HEK293T (cell line): ENCODE measurements at regions not wholly inside any gene's neighbourhood (a gene's known extent, or its start where the extent isn't known, plus 50 kb on each side); places are given as distances from the start of the nearest gene placed in this dataset.

ENCODE experiments used
- CTCF ChIA-PET: fragments of 350-600 bp; formaldehyde crosslinking; extraction: SDS; loops from one replicate; lab custom pipeline; 2021; ENCODE audit warnings: antibody characterized with exemption, inconsistent platforms; lab: Yijun Ruan, JAX
- POLR2A ChIA-PET: fragments of 350-600 bp; formaldehyde crosslinking; extraction: SDS; loops from one replicate; lab custom pipeline; 2020; ENCODE audit warnings: antibody characterized with exemption, inconsistent platforms; lab: Yijun Ruan, JAX
- DNase-seq: peaks from one replicate; pipeline ENCODE4 v3.0.0; 2012; ENCODE audit warnings: mixed read lengths; ENCODE audit errors: extremely low spot score
- ARNT ChIP-seq: fragments of 450-650 bp; IDR thresholded peaks from 2 replicates; pipeline ENCODE4 v1.6.1; 2017; ENCODE audit warnings: mild to moderate bottlenecking
- BHLHE40 ChIP-seq: fragments of 450-650 bp; IDR thresholded peaks from 2 replicates; pipeline ENCODE4 v1.6.1; 2016; ENCODE audit warnings: mild to moderate bottlenecking, moderate library complexity, borderline replicate concordance
- CTBP1 ChIP-seq: fragments of 450-650 bp; IDR thresholded peaks from 2 replicates; pipeline ENCODE4 v1.6.1; 2016; ENCODE audit warnings: borderline replicate concordance
- ELF4 ChIP-seq: fragments of 450-650 bp; IDR thresholded peaks from 2 replicates; pipeline ENCODE4 v1.6.1; 2017; ENCODE audit warnings: antibody characterized with exemption
- FOXA1 ChIP-seq: fragments of 450-650 bp; IDR thresholded peaks from 2 replicates; pipeline ENCODE4 v1.6.1; 2016; ENCODE audit warnings: mild to moderate bottlenecking
- FOXK2 ChIP-seq: fragments of 450-650 bp; IDR thresholded peaks from 2 replicates; pipeline ENCODE4 v1.6.1; 2016; ENCODE audit warnings: mild to moderate bottlenecking
- FOXM1 ChIP-seq: fragments of 450-650 bp; IDR thresholded peaks from 2 replicates; pipeline ENCODE4 v1.6.1; 2017; ENCODE audit warnings: mild to moderate bottlenecking, borderline replicate concordance
- HDGF ChIP-seq: fragments of 450-650 bp; IDR thresholded peaks from 2 replicates; pipeline ENCODE4 v1.6.1; 2017; ENCODE audit warnings: antibody characterized with exemption, borderline replicate concordance
- L3MBTL2 ChIP-seq: fragments of 450-650 bp; conservative IDR thresholded peaks from 2 replicates; pipeline ENCODE4 v1.6.1; 2016; ENCODE audit warnings: mild to moderate bottlenecking
- LEF1 ChIP-seq: fragments of 450-650 bp; IDR thresholded peaks from 2 replicates; pipeline ENCODE4 v1.6.1; 2017; ENCODE audit warnings: mild to moderate bottlenecking, borderline replicate concordance
- NFRKB ChIP-seq: fragments of 450-650 bp; IDR thresholded peaks from 2 replicates; pipeline ENCODE4 v1.6.1; 2016; ENCODE audit warnings: mild to moderate bottlenecking, moderate library complexity
- SP1 ChIP-seq: fragments of 450-650 bp; IDR thresholded peaks from 2 replicates; pipeline ENCODE4 v1.6.1; 2017
- SUZ12 ChIP-seq: fragments of 450-650 bp; IDR thresholded peaks from 2 replicates; pipeline ENCODE4 v1.6.1; 2016; ENCODE audit warnings: mild to moderate bottlenecking
- TARDBP ChIP-seq: fragments of 450-650 bp; IDR thresholded peaks from 2 replicates; pipeline ENCODE4 v1.6.1; 2016
- ZNF384 ChIP-seq: fragments of 450-650 bp; IDR thresholded peaks from 2 replicates; pipeline ENCODE4 v1.6.1; 2016
- TF ChIP-seq, protein P1 (sequence below): fragments of 450-650 bp; IDR thresholded peaks from 2 replicates; pipeline ENCODE4 v1.6.1; 2016

DNA sequence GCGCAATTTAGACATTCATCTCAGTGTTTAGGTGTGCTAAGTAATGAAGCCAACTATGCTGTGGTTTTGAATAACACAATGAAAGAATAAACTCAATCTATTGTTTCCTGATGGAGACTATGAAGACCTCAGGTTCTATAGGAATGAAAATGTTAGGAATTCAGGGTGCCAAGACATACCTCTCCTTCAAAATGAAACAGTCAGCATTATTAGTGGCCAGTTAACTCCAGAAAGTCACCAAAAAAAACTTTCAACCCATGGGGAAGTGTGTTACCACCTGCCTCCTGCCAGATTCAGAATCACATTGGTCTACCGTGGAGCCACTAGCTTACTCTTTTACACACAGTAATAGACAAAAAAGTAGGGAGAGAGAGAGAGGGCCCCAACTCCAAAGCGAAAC, 352.9 kb downstream of the GABRG1 start:
- TF ChIP-seq SP1: no peak
- TF ChIP-seq, protein P1, sequence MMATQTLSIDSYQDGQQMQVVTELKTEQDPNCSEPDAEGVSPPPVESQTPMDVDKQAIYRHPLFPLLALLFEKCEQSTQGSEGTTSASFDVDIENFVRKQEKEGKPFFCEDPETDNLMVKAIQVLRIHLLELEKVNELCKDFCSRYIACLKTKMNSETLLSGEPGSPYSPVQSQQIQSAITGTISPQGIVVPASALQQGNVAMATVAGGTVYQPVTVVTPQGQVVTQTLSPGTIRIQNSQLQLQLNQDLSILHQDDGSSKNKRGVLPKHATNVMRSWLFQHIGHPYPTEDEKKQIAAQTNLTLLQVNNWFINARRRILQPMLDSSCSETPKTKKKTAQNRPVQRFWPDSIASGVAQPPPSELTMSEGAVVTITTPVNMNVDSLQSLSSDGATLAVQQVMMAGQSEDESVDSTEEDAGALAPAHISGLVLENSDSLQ: no peak
- no peak for TF ChIP-seq SUZ12
- DNase-seq: no peak
- ChIA-PET CTCF (no interaction called here), POLR2A (no interaction called here)

DNA sequence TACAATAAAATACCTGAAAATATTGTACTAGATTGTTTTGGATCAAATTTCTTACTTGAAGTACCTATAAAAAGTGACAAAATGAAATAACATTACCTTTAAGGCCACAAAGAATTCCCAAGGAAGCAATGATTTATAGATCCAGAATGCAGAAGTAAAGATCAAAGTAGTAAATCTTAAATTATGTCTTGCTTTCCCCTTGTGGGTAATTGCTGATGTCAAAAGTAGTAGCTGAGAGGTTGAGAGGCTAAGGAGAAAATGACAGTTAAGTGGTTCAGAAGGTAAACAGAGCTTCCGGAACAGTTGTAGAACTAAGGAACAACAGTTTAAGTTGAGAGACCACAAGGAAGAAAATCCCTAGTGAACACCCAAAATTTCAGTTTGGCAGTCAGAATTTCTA, 358.3 kb downstream of the GABRG1 start:
- CTCF ChIA-PET: no interaction called here
- POLR2A ChIA-PET: no interaction called here
- TF ChIP-seq FOXK2 (no peak), ARNT (no peak), NFRKB (no peak), L3MBTL2 (no peak), SUZ12 (no peak), ZNF384 (no peak), CTBP1 (no peak), FOXA1 (no peak), TARDBP (no peak), BHLHE40 (no peak), LEF1 (no peak), ELF4 (no peak)
- TF ChIP-seq, protein P1: no peak
- DNase-seq: no peak

DNA sequence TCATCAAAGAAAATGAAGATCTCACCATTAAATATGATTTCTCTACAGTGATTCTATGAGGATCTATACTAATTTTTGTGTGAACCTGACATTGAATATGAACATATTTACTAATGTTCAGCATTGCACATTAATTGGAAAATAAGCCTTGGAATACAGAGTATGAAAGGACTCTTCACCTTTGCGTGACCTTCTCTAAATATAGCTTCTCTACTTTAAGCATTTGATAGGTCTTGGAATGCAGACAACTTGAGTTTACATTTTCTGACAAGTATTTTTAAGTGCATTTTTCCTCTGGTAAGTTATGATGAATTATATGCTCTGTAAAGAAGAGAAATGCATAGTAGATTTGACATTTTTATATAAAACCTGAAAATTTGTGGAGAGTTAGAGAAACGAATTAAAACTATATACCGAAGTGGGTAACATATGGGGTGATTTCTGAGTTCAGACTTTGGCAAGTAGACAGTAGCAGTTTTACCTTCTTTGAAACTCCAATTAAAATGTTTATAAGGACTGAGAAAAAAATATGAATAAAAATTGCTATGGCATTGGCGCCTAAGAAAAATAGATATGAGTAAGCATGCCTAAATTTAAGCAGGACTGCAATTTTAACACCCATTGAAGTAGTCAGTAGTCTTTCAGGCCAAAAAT, 371.9 kb downstream of the GABRG1 start:
- CTCF ChIA-PET: no interaction called here
- TF ChIP-seq CTBP1 (no peak), FOXK2 (no peak), ARNT (no peak)
- POLR2A ChIA-PET: no interaction called here
- no peak for DNase-seq

DNA sequence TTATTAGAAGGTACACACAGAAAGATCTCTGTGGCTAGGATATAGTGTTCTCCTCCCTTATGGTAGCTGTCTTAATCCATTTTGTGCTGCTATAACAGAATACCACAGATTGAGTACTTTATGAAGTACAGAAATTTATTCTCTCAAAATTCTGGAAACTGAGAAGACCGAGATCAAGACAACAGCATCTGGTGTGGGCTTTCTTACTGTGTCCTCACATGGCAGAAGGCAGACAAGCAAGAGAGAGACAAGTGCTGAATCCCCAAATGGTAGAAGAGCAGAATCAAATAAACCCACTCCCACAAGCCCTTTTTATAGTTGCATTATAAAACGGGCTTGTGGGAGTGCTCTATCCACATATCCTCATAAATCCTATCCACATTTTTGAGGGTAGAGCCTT, 373.1 kb downstream of the GABRG1 start:
- DNase-seq: no peak
- CTCF ChIA-PET: interaction anchor here (0.5 to 0.7 kb wide), 2 partner anchors 198 to 297 kb away, joined by 3 read pairs; no protein-coding TSS in a partner anchor
- POLR2A ChIA-PET: no interaction called here
- TF ChIP-seq LEF1: no peak
- TF ChIP-seq FOXM1: no peak

DNA sequence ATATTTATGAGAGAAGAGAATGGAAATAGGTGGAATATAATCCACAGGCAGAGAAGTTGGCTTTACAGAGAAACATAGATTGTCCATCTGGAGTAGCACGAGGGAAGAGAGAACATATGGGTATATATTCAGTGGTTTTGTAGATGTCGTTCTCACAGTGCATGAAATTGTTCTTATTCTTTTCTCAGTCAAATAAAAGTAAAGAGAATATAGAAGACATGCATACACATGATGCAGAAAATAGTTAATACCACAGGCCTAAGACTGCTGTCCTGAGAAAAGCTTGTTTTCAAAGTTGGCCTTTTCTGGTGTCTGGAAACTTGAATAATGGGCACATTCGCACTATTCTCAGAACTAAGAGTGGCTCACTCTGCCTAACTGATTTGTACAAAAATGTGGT, 378.1 kb downstream of the GABRG1 start:
- CTCF ChIA-PET: no interaction called here
- POLR2A ChIA-PET: no interaction called here
- TF ChIP-seq, protein P1: no peak
- TF ChIP-seq ARNT (no peak), NFRKB (no peak), SP1 (no peak), ELF4 (no peak), BHLHE40 (no peak), ZNF384 (no peak), FOXA1 (no peak), L3MBTL2 (no peak), TARDBP (no peak), FOXM1 (no peak), LEF1 (no peak)
- DNase-seq: no peak

DNA sequence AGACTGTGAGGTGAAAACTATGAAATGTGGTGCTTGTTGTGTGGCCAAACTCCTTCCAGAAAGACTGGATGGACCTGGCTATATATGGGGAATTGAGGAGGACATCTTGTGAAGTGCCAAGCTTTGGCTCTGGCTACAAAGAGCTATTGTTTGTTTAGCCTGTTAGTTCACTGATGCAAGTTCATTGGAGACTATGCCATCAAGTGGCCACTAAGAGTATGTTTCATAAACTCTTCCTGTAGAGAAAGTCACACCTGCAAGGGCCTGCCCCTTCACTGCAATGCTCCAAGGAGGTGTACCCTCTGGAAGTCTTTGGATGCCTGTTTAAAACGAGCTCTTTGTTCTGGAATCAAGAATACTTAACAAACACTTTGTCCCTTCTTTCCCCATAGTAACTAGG, 382.0 kb downstream of the GABRG1 start:
- CTCF ChIA-PET: no interaction called here
- POLR2A ChIA-PET: no interaction called here
- TF ChIP-seq ELF4: no peak
- TF ChIP-seq ARNT: no peak
- TF ChIP-seq, protein P1: no peak
- TF ChIP-seq FOXK2: no peak
- TF ChIP-seq CTBP1: no peak
- TF ChIP-seq ZNF384: no peak
- TF ChIP-seq SP1: no peak
- no peak for TF ChIP-seq BHLHE40
- no peak for TF ChIP-seq FOXA1
- no peak for TF ChIP-seq FOXM1
- no peak for TF ChIP-seq NFRKB
- no peak for TF ChIP-seq L3MBTL2
- TF ChIP-seq LEF1: no peak
- TF ChIP-seq SUZ12: no peak
- TF ChIP-seq TARDBP: no peak
- no peak for TF ChIP-seq HDGF
- no peak for DNase-seq

DNA sequence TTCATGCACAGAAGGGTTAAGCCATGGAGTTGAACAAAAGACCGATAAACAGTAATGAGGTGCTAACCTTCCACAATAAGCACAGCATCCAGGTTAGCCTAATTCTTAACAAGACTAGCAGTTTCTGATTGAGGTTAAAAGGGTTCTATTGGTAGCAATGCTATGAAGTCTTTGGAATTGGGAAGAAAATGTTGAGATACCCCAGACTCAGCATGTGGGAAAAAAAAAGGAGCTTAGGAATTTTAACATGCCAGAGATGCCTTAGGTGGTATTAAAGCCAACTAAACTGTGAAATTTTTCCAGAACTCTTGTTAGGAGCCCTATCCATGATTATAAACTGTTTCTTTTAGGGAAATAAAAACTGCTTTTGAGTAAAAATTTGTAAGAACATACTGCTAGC, 391.7 kb downstream of the GABRG1 start:
- CTCF ChIA-PET: interaction anchor here (0.5 kb wide), 1 partner anchor 151 kb away, joined by 6 read pairs; no protein-coding TSS in a partner anchor
- TF ChIP-seq, protein P1: no peak
- TF ChIP-seq FOXA1 (no peak), CTBP1 (no peak), LEF1 (no peak), HDGF (no peak), NFRKB (no peak), FOXM1 (no peak), BHLHE40 (no peak), ZNF384 (no peak), L3MBTL2 (no peak), ELF4 (no peak), SUZ12 (no peak)
- DNase-seq: no peak
- POLR2A ChIA-PET: no interaction called here
